ENCODE measurements at regions not wholly inside any gene's neighbourhood (a gene's known extent, or its start where the extent isn't known, plus 50 kb on each side); places are given as distances from the start of the nearest gene placed in this dataset.
"Not testable (repeated sequence)": the region's sequence is repeated elsewhere in the genome, so short reads cannot be mapped to it uniquely, and the experiment has no call there.

DNA sequence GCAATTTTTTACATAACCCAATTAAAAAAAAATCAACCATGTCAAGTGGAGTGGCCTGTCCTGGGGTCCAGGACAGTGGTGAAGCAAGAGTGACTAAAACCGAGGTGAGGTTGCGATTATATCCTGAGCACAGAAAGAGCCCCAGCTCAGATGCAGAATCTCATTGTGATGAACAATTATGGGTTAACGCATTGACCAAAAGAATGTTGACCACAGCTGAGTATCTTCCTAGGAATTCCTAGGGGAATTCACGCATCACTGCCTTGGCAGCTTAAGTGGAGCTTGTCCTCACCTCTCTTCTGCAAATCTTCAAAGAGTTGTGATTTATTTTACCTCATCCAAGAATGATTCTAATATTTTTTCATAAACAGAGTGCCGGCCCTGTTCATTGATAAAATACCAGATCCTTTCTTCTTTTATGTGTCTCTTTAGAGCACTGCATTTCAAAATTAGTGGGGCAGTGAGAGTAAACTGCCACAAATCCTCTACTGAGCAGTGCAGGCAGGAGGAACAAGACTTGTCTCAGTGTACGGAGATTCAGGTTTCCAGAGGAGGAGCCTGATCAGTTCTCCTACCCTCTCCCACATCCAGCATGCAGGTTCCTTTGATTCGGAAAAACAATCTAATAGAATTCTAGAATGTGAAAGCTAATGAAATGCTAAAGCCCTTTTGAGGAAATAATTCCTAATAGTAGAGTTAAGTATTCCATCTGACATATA is 60.1 kb upstream of the ZNF184 start:
- no peak for DNase-seq

DNA sequence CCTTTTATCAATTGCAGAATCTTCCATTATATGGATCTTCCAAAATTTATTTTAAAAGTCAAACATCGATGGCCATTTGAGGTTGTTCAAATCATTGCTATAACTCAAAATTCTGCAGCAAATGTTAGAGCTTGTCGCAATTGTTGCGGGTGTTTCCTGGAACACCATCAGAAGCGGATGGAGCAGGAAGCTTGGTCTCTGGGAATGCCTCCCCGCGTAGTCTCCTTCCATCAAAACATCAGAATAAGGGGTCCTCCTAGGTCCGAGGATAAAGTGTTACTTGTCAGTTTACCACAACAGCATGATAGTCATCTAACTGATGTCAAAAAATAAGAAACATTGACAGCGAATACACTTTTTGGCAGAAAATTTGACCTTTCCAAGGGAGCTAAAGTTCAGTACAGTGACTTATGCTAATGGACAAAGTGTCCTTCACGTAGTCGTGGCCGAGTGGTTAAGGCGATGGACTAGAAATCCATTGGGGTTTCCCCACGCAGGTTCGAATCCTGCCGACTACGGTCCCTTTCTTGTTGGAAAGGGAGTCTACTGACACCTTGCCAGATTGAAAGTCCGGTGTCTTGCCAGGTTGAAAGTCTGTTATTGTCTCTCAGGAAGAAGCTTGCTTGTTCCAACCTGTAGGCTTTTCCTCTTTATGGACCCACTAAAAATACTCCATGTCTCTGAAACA is 59.0 kb upstream of the ZNF184 start:
- no peak for DNase-seq

GRCh38 chr6:27529796-27530195 is 56.9 kb upstream of the ZNF184 start:
- DNase-seq = not testable (repeated sequence)

DNA sequence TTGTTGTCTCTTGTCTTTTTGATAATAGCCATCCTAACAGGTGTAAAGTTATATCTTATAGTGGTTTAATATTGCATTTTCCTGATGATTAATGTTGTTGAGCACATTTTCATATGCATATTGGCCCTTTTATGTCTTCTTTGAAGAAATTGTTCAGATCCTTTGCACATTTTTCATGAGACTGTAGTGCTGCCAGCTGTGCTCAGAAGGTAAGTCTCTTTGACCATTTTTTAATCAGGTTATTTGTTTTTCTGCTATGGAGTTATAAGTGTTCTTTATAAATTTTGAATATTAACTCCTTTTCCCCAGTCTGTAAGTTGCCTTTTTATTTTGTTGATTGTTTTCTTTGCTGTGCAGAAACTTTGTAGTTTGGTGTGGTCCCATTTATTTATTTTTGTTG is 55.8 kb upstream of the ZNF184 start:
- no peak for DNase-seq

All from NK-92 treated with Interleukin-12 subunit alpha and Interleukin-12 subunit beta, amount 100 ng/mL, for 24 hours (cell line).